ENCODE measurements at regions not wholly inside any gene's neighbourhood (a gene's known extent, or its start where the extent isn't known, plus 50 kb on each side); places are given as distances from the start of the nearest gene placed in this dataset.
"Not testable (repeated sequence)": the region's sequence is repeated elsewhere in the genome, so short reads cannot be mapped to it uniquely, and the experiment has no call there.

- DNase-seq (ENCODE audit: low spot score), result no peak
Measured at GRCh38 chr16:75837264-75837663, 111.0 kb upstream of the CPHXL start.

GRCh38 chr16:75837681-75838080, 111.4 kb upstream of the CPHXL start:
- DNase-seq (ENCODE audit: low spot score), result no peak

GRCh38 chr16:75841517-75841916, 115.2 kb upstream of the CPHXL start:
- DNase-seq (ENCODE audit: low spot score), result no peak

GRCh38 chr16:75847172-75847571, 120.9 kb upstream of the CPHXL start:
- DNase-seq (ENCODE audit: low spot score), result no peak

- DNase-seq (ENCODE audit: low spot score), result no peak
Measured at GRCh38 chr16:75854152-75854551, 127.9 kb upstream of the CPHXL start.

GRCh38 chr16:75860326-75861053, 134.2 kb upstream of the CPHXL start:
- DNase-seq (ENCODE audit: low spot score), result no peak

GRCh38 chr16:75861311-75862097, 135.2 kb upstream of the CPHXL start:
- DNase-seq (ENCODE audit: low spot score), result no peak

- no peak for DNase-seq (ENCODE audit: low spot score)
Measured at GRCh38 chr16:75862098-75862386, 135.8 kb upstream of the CPHXL start.

- DNase-seq (ENCODE audit: low spot score), result no peak
Measured at GRCh38 chr16:75864243-75864642, 138.0 kb upstream of the CPHXL start.

GRCh38 chr16:75865736-75866135, 139.4 kb upstream of the CPHXL start:
- DNase-seq (ENCODE audit: low spot score), result no peak

GRCh38 chr16:75868636-75869632, 142.6 kb upstream of the CPHXL start:
- DNase-seq (ENCODE audit: low spot score), result no peak

- not testable (repeated sequence) for DNase-seq (ENCODE audit: low spot score)
Measured at GRCh38 chr16:75881280-75881679, 155.0 kb upstream of the CPHXL start.

GRCh38 chr16:75899163-75899562, 172.9 kb upstream of the CPHXL start:
- no peak for DNase-seq (ENCODE audit: low spot score)

GRCh38 chr16:75908331-75909117, 182.2 kb upstream of the CPHXL start:
- DNase-seq (ENCODE audit: low spot score), result peak; percentile 34

GRCh38 chr16:75909746-75910145, 183.5 kb upstream of the CPHXL start:
- no peak for DNase-seq (ENCODE audit: low spot score)

- DNase-seq (ENCODE audit: low spot score), result no peak
Measured at GRCh38 chr16:75911896-75912295, 185.6 kb upstream of the CPHXL start.

GRCh38 chr16:75913958-75914357, 187.7 kb upstream of the CPHXL start:
- DNase-seq (ENCODE audit: low spot score), result no peak

- DNase-seq (ENCODE audit: low spot score), result no peak
Measured at GRCh38 chr16:75916451-75916850, 190.2 kb upstream of the CPHXL start.

- no peak for DNase-seq (ENCODE audit: low spot score)
Measured at GRCh38 chr16:75918109-75918508, 191.8 kb upstream of the CPHXL start.

GRCh38 chr16:75919664-75920063, 193.4 kb upstream of the CPHXL start:
- DNase-seq (ENCODE audit: low spot score), result no peak

- no peak for DNase-seq (ENCODE audit: low spot score)
Measured at GRCh38 chr16:75921281-75921680, 195.0 kb upstream of the CPHXL start.

GRCh38 chr16:75922250-75922649, 196.0 kb upstream of the CPHXL start:
- no peak for DNase-seq (ENCODE audit: low spot score)

All from D341Med (cell line).